ENCODE measurements at regions not wholly inside any gene's neighbourhood (a gene's known extent, or its start where the extent isn't known, plus 50 kb on each side); places are given as distances from the start of the nearest gene placed in this dataset.

- TF ChIP-seq CTCF (IDR thresholded peaks at IDR 0.05) (no peak), EZH2phosphoT487 (IDR thresholded peaks at IDR 0.05) (no peak), EZH2 (IDR thresholded peaks at IDR 0.05) (no peak)
These were observed 331.6 kb downstream of the CTTN start for GRCh38 chr11:70729949-70730348.

Data from neural progenitor cell (in vitro differentiated cells).